GM12878 (cell line): ENCODE measurements at regions not wholly inside any gene's neighbourhood (a gene's known extent, or its start where the extent isn't known, plus 50 kb on each side); places are given as distances from the start of the nearest gene placed in this dataset.
A peak's percentile ranks its signal among the peaks of the same experiment; 100 is the strongest.

ENCODE experiments used
- BCLAF1 ChIP-seq: fragments of 450-650 bp; IDR thresholded peaks from 2 replicates; pipeline ENCODE4 v1.6.1; 2017; ENCODE audit warnings: antibody characterized with exemption, mild to moderate bottlenecking, moderate library complexity
- CTCF ChIP-seq, 3 experiments: IDR thresholded peaks in 2 of 3; conservative IDR thresholded peaks in 1 of 3; 2 replicates each; pipeline ENCODE4 v1.5.1; 2011; ENCODE audit warnings: low read depth in 3 of 3, low read length in 3 of 3, mild to moderate bottlenecking in 3 of 3, control low read depth in 2 of 3, moderate library complexity in 2 of 3, inconsistent platforms in 1 of 3, mixed read lengths in 1 of 3; ENCODE audit not compliant: control insufficient read depth in 2 of 3, insufficient read depth in 1 of 3; ENCODE audit errors: extremely low read depth in 1 of 3
- EED ChIP-seq: sonication (generic); IDR thresholded peaks from 2 replicates; pipeline ENCODE4 v1.6.1; 2016; ENCODE audit warnings: antibody characterized with exemption, low read depth
- EP300 ChIP-seq, 2 experiments: fragments of 150-350 bp in 1 of 2; IDR thresholded peaks; 2 replicates each; pipeline ENCODE4 v1.6.1; 2011 to 2012; ENCODE audit warnings: low read depth in 2 of 2, low read length in 2 of 2, borderline replicate concordance in 1 of 2, improper control_type of control experiment in 1 of 2, inconsistent platforms in 1 of 2; ENCODE audit not compliant: control insufficient read depth in 1 of 2
- IKZF1 ChIP-seq: fragments of 450-650 bp; conservative IDR thresholded peaks from 2 replicates; pipeline ENCODE4 v1.6.1; 2017; ENCODE audit warnings: antibody characterized with exemption, mild to moderate bottlenecking
- LARP7 ChIP-seq: fragments of 450-650 bp; IDR thresholded peaks from 2 replicates; pipeline ENCODE4 v1.6.1; 2017; ENCODE audit warnings: mild to moderate bottlenecking
- MEF2B ChIP-seq: fragments of 450-650 bp; IDR thresholded peaks from 2 replicates; pipeline ENCODE4 v1.6.1; 2018; ENCODE audit warnings: mild to moderate bottlenecking, moderate library complexity; ENCODE audit not compliant: partially characterized antibody, poor library complexity, severe bottlenecking
- MTA3 ChIP-seq: IDR thresholded peaks from 2 replicates; pipeline ENCODE4 v1.6.1; 2012; ENCODE audit warnings: low read length, inconsistent platforms, borderline replicate concordance
- MXI1 ChIP-seq: fragments of 150-350 bp; IDR thresholded peaks from 2 replicates; pipeline ENCODE4 v1.6.1; 2011; ENCODE audit warnings: low read depth, mild to moderate bottlenecking, inconsistent platforms, low read length, improper control_type of control experiment
- PAX8 ChIP-seq: fragments of 450-650 bp; IDR thresholded peaks from 2 replicates; pipeline ENCODE4 v1.6.1; 2017; ENCODE audit warnings: mild to moderate bottlenecking, moderate library complexity
- PKNOX1 ChIP-seq: fragments of 450-650 bp; IDR thresholded peaks from 2 replicates; pipeline ENCODE4 v1.6.1; 2016; ENCODE audit warnings: mild to moderate bottlenecking
- RBBP5 ChIP-seq: fragments of 200-600 bp; sonication (generic); conservative IDR thresholded peaks from 2 replicates; pipeline ENCODE4 v1.6.1; 2016
- RELB ChIP-seq: fragments of 450-650 bp; IDR thresholded peaks from 2 replicates; pipeline ENCODE4 v1.6.1; 2017; ENCODE audit warnings: low read depth, mild to moderate bottlenecking, moderate library complexity
- SMC3 ChIP-seq: IDR thresholded peaks from 2 replicates; pipeline ENCODE4 v1.6.1; 2011; ENCODE audit warnings: low read length, improper control_type of control experiment, borderline replicate concordance
- SP1 ChIP-seq: IDR thresholded peaks from one replicate; pipeline ENCODE4 v1.6.1; 2011; ENCODE audit warnings: low read depth, low read length
- SREBF1 ChIP-seq: IDR thresholded peaks from 2 replicates; pipeline ENCODE4 v1.6.1; 2012; ENCODE audit warnings: mild to moderate bottlenecking, low read length
- STAT3 ChIP-seq: IDR thresholded peaks from 2 replicates; pipeline ENCODE4 v1.6.1; 2011; ENCODE audit warnings: low read depth, low read length, improper control_type of control experiment
- ZBTB4 ChIP-seq: fragments of 450-650 bp; formaldehyde crosslinking; IDR thresholded peaks from 2 replicates; pipeline ENCODE4 v1.4.0; 2022; ENCODE audit warnings: mild to moderate bottlenecking, moderate library complexity

- no peak for TF ChIP-seq CTCF (IDR thresholded peaks at IDR 0.05 in 2 of 3, conservative IDR thresholded peaks at IDR 0.05 in 1 of 3; ENCODE audit: control insufficient read depth in 2 of 3, extremely low read depth in 1 of 3, insufficient read depth in 1 of 3, low read depth in 3 of 3, low read length in 3 of 3)
- TF ChIP-seq BCLAF1: no peak
- TF ChIP-seq STAT3: no peak
- 0 out of 2 replicates have a peak, but pooled peaks have one; percentile 41 for TF ChIP-seq IKZF1
- TF ChIP-seq RBBP5: no peak
- no peak for TF ChIP-seq SP1
- no peak for TF ChIP-seq MXI1
- peak in 1 of 2 experiments; percentile 46; a peak in 1 of 4 replicates for TF ChIP-seq EP300 (IDR thresholded peaks at IDR 0.05; ENCODE audit: borderline replicate concordance in 1 of 2, control insufficient read depth in 1 of 2, low read depth in 2 of 2, low read length in 2 of 2)
- TF ChIP-seq EED: no peak
- TF ChIP-seq RELB: 0 out of 2 replicates have a peak, but pooled peaks have one; percentile 39
- TF ChIP-seq SREBF1: no peak
- TF ChIP-seq SMC3: no peak
- TF ChIP-seq MTA3: 0 out of 2 replicates have a peak, but pooled peaks have one; percentile 6
- no peak for TF ChIP-seq PAX8
- TF ChIP-seq LARP7: no peak
- TF ChIP-seq PKNOX1: no peak
- TF ChIP-seq MEF2B: peak; percentile 85
- no peak for TF ChIP-seq ZBTB4 (CRISPR knock-in tag)
These were observed 433.7 kb upstream of the TRIB2 start (continued) for GRCh38 chr2:12282780-12283695.
